ENCODE measurements at regions not wholly inside any gene's neighbourhood (a gene's known extent, or its start where the extent isn't known, plus 50 kb on each side); places are given as distances from the start of the nearest gene placed in this dataset.

GRCh38 chr1:69086148-69086547, 481.6 kb upstream of the LRRC7 start:
- ChIA-PET CTCF (no interaction called here), POLR2A (no interaction called here)
- ATAC-seq (no peak), DNase-seq (ENCODE audit: low spot score) (no peak)
- peaks cover 57% of the 10 kb centered on the region for H3K4me1 Mint-ChIP-seq
- H3K27ac Mint-ChIP-seq, result no peak overlapping the region
- peaks cover 9% of the 10 kb centered on the region for H3K36me3 Mint-ChIP-seq
- no peak overlapping the region for H3K4me3 Mint-ChIP-seq
- peaks cover 10% of the 10 kb centered on the region for H3K9me3 Mint-ChIP-seq
- TF ChIP-seq TEAD1 (CRISPR knock-in tag; IDR thresholded peaks at IDR 0.05), result no peak
- TF ChIP-seq ERG (CRISPR knock-in tag; IDR thresholded peaks at IDR 0.05), result no peak
- TF ChIP-seq STAT6 (CRISPR knock-in tag; conservative IDR thresholded peaks at IDR 0.05; ENCODE audit: low read depth), result no peak
- no peak for TF ChIP-seq ZSCAN18 (CRISPR knock-in tag; IDR thresholded peaks at IDR 0.05)
- no peak for TF ChIP-seq NFYB (CRISPR knock-in tag; conservative IDR thresholded peaks at IDR 0.05; ENCODE audit: low read depth)
- H3K27me3 Mint-ChIP-seq (ENCODE audit: low read depth), result no peaks in the 10 kb centered on the region

- ChIA-PET CTCF (interaction anchor here (0.7 kb wide), 2 partner anchors 113 to 775 kb away, joined by 4 read pairs; no protein-coding TSS in a partner anchor), POLR2A (interaction anchor here (0.7 kb wide), 1 partner anchor 41 kb away, joined by 4 read pairs; no protein-coding TSS in a partner anchor)
- Mint-ChIP-seq H3K4me3 (no peak overlapping the region), H3K9me3 (peaks cover 10% of the 10 kb centered on the region), H3K36me3 (peaks cover 9% of the 10 kb centered on the region), H3K4me1 (peaks cover 48% of the 10 kb centered on the region), H3K27ac (no peak overlapping the region), H3K27me3 (ENCODE audit: low read depth) (no peaks in the 10 kb centered on the region)
- no peak for DNase-seq (ENCODE audit: low spot score)
- no peak for TF ChIP-seq AR (CRISPR knock-in tag; IDR thresholded peaks at IDR 0.05)
- no peak for TF ChIP-seq ZMAT4 (CRISPR knock-in tag; IDR thresholded peaks at IDR 0.05)
- no peak for TF ChIP-seq AFF4 (CRISPR knock-in tag; IDR thresholded peaks at IDR 0.05; ENCODE audit: borderline replicate concordance)
- no peak for TF ChIP-seq NR2C2 (CRISPR knock-in tag; IDR thresholded peaks at IDR 0.05)
- ATAC-seq, result no peak
Observed at GRCh38 chr1:69088571-69088970, 479.2 kb upstream of the LRRC7 start.

Data from WTC11 (cell line).